RWPE2 (cell line): ENCODE measurements at regions not wholly inside any gene's neighbourhood (a gene's known extent, or its start where the extent isn't known, plus 50 kb on each side); places are given as distances from the start of the nearest gene placed in this dataset.

ENCODE experiments used
- ATAC-seq: fragments of 200-7000 bp; cut with Tn5 transposase; 3 replicates; pipeline ENCODE4 v1.9.1; 2021; ENCODE audit warnings: low read depth
- DNase-seq: peaks from one replicate; pipeline ENCODE4 v3.0.0-alpha.2; 2020; ENCODE audit warnings: low spot score
- H3K27ac ChIP-seq: fragments of 450-650 bp; 2 replicates; pipeline ENCODE4 v1.5.1; 2017; ENCODE audit warnings: mild to moderate bottlenecking; ENCODE audit not compliant: poor library complexity, severe bottlenecking
- H3K27me3 ChIP-seq: fragments of 250-450 bp; sonication (Bioruptor Pico); 2 replicates; pipeline ENCODE4 v1.5.1; 2021; ENCODE audit warnings: mild to moderate bottlenecking, moderate library complexity; ENCODE audit not compliant: insufficient read depth, poor library complexity, severe bottlenecking
- H3K36me3 ChIP-seq: fragments of 250-450 bp; sonication (Bioruptor Pico); 2 replicates; pipeline ENCODE4 v1.5.1; 2020; ENCODE audit warnings: low read depth, mild to moderate bottlenecking, moderate library complexity
- H3K4me1 ChIP-seq: fragments of 250-450 bp; sonication (Bioruptor Pico); 2 replicates; pipeline ENCODE4 v1.5.1; 2021; ENCODE audit warnings: mild to moderate bottlenecking, moderate library complexity; ENCODE audit not compliant: insufficient read depth, poor library complexity, severe bottlenecking
- H3K4me3 ChIP-seq: fragments of 250-450 bp; sonication (Bioruptor Pico); 2 replicates; pipeline ENCODE4 v1.5.1; 2021; ENCODE audit warnings: mild to moderate bottlenecking, moderate library complexity; ENCODE audit not compliant: severe bottlenecking
- H3K9me3 ChIP-seq: fragments of 250-450 bp; sonication (Bioruptor Pico); 2 replicates; pipeline ENCODE4 v1.5.1; 2021; ENCODE audit warnings: mild to moderate bottlenecking, moderate library complexity; ENCODE audit not compliant: severe bottlenecking
- TF ChIP-seq, protein P1 (sequence below): fragments of 450-650 bp; IDR thresholded peaks from one replicate; pipeline ENCODE4 v1.5.1; 2017; ENCODE audit warnings: mild to moderate bottlenecking, moderate library complexity; ENCODE audit not compliant: poor library complexity, severe bottlenecking

DNA sequence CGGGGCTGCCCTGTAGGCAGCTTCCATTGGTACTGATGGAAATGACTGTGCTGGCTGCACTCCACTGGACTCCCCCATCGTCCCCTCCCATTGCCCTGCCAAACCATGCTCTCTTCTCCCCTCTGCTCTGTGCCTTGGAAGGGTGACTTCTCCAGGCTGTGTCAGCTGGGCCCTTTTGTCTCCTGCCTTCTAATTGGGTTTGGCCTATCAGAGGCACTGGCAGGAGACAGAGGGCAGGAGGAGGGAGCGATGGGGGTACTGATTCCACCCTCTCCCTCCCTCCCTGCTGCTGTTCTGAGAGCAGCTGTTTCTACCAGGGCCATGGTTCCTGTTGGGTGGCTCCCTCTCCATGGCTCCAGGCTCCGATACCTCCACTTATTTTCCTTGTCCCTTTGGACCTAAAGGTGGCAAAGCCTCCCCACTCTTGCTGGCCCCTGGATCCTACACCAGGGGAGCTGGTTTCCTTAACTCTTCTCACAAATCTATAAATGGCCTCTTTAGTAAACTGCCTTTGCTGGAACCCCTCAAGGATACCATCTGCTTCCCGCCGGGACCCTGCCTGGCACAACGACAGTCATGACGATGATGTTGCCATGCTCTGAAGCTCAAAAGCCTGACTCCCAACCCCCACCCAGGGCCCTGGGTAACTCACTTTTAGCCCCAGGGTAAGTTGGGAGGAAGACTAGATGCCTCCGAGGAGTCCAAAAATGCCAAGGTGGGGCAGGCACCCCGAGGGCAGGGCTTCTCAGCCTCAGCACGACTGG, 123.8 kb upstream of the RPL38 start:
- no peaks in the 10 kb centered on the region for H3K4me1 ChIP-seq
- no peak overlapping the region for H3K27ac ChIP-seq
- H3K36me3 ChIP-seq, result no peaks in the 10 kb centered on the region
- H3K4me3 ChIP-seq, result no peak overlapping the region
- no peaks in the 10 kb centered on the region for H3K9me3 ChIP-seq
- TF ChIP-seq, protein P1, sequence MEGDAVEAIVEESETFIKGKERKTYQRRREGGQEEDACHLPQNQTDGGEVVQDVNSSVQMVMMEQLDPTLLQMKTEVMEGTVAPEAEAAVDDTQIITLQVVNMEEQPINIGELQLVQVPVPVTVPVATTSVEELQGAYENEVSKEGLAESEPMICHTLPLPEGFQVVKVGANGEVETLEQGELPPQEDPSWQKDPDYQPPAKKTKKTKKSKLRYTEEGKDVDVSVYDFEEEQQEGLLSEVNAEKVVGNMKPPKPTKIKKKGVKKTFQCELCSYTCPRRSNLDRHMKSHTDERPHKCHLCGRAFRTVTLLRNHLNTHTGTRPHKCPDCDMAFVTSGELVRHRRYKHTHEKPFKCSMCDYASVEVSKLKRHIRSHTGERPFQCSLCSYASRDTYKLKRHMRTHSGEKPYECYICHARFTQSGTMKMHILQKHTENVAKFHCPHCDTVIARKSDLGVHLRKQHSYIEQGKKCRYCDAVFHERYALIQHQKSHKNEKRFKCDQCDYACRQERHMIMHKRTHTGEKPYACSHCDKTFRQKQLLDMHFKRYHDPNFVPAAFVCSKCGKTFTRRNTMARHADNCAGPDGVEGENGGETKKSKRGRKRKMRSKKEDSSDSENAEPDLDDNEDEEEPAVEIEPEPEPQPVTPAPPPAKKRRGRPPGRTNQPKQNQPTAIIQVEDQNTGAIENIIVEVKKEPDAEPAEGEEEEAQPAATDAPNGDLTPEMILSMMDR, result no peak
- peaks cover 29% of the 10 kb centered on the region for H3K27me3 ChIP-seq
- DNase-seq (no peak), ATAC-seq (no peak)

DNA sequence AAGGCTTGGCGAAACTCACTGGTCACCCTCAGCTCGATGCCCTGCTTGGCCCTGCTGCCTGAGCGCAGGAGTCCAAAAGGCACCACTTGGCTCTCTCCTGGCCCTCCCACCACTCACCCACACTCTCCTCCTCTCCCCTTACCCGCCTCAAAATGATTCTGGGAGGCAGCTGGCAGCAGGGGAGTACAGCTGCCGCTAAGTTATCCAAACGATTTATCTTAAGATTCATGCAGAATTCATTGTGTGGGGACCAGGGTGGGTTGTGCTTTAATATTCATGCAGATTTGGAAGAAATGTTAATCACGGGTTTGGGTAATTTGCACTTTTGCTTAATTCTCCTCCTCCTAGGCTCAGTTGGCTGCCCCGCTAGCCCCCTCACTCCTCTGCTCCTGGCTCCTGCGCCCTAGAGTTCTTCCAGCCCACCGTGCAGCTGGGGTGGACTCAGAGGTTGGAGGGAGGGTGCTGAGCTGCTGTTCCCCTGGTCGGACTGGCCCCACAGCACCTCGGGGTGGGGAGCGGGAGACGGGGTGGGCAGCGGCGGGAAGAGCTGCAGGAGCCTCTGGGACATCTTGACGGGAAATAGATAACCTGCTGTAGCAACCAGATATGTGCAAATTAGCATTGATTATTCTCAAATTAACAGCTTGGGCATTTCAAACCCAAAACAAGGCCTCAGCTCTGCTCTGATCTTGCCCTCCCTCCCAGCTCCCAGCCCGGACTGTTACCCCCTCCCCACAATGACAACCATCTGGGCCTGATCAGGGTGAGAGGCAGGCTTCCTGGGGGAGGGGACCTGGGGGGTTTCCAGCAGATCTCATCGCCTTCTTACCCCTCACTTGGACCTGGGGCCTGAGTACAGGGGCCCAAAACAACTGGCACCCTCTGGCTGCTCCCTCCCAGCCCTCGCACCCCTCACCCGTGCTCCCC, 122.6 kb upstream of the RPL38 start:
- peaks cover 33% of the 10 kb centered on the region for H3K27me3 ChIP-seq

DNA sequence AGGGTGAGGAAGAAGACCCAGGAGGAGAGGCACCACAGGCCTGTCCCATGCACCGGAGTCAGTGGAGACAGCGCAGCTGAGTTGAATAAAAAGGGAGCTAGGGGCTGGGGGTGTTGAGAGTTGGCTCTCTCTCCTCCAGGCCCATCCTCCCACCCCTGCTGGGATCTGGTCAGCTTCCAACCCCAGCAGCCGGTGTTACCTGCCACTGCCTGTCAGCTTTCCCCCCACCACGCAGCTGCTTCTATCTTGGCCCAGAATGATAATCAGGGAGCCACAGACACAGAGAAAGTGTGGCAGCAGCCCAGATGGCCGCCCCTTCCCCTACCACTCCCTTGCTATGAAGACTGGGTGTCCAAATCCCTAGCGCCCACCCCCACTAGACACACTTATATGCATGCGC, 120.6 kb upstream of the RPL38 start:
- ATAC-seq (no peak), DNase-seq (no peak)
- TF ChIP-seq, protein P1, result no peak
- peaks cover 45% of the 10 kb centered on the region for H3K27me3 ChIP-seq
- no peak overlapping the region for H3K27ac ChIP-seq
- no peaks in the 10 kb centered on the region for H3K9me3 ChIP-seq
- H3K4me1 ChIP-seq, result no peaks in the 10 kb centered on the region
- H3K36me3 ChIP-seq, result no peaks in the 10 kb centered on the region
- no peak overlapping the region for H3K4me3 ChIP-seq

More for the DNA sequence above, 122.6 kb upstream of the RPL38 start:
- Histone ChIP-seq H3K9me3 (no peaks in the 10 kb centered on the region), H3K36me3 (no peaks in the 10 kb centered on the region), H3K4me3 (no peak overlapping the region), H3K4me1 (no peaks in the 10 kb centered on the region), H3K27ac (no peak overlapping the region)
- DNase-seq (no peak), ATAC-seq (no peak)
- TF ChIP-seq, protein P1, result no peak

DNA sequence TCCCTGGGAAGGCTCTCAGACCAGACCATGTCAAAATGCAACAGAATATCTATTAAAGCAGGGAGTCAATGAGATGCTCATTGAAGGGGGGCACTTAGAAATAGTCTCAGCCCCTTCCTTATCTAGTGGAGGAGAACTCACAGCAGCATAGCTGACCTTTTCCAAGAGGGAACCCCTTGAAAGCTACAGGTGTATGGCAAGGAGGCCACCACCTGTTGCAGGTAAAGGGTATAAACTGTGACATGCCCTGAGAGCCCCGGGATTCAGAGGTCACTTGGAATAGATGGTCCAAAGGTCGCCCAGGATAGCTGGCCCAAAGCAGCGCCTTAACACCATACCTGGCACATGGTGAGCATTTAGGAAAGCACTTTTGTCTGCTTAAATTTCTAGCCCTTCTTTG, 120.2 kb upstream of the RPL38 start:
- H3K36me3 ChIP-seq, result no peaks in the 10 kb centered on the region
- H3K9me3 ChIP-seq, result no peaks in the 10 kb centered on the region
- H3K27me3 ChIP-seq, result peaks cover 46% of the 10 kb centered on the region
- H3K4me1 ChIP-seq, result no peaks in the 10 kb centered on the region
- no peak for ATAC-seq
- no peak for DNase-seq
- TF ChIP-seq, protein P1, result no peak
- no peak overlapping the region for H3K4me3 ChIP-seq
- no peak overlapping the region for H3K27ac ChIP-seq
